Panc1 (cell line): ENCODE measurements at regions not wholly inside any gene's neighbourhood (a gene's known extent, or its start where the extent isn't known, plus 50 kb on each side); places are given as distances from the start of the nearest gene placed in this dataset.

Experiments used
- ATAC-seq: fragments of 200-7000 bp; cut with Tn5 transposase; 2 replicates; pipeline ENCODE4 v1.9.1; 2020; ENCODE audit warnings: mild to moderate bottlenecking, moderate library complexity
- BruUV-seq: library from RNA; stranded (reverse); fragments of 400-500 nt; replicated peaks from 2 replicates; lab custom pipeline; 2021; lab: Mats Ljungman, UMichigan
- CTCF ChIA-PET: fragments of 300-600 bp; sonication (Branson Sonifier 250); formaldehyde crosslinking; loops from one replicate; lab custom pipeline; 2022; ENCODE audit warnings: antibody characterized with exemption; lab: Charles Lee
- POLR2A ChIA-PET: fragments of 300-600 bp; sonication (Branson Sonifier 250); formaldehyde crosslinking; loops from one replicate; lab custom pipeline; 2022; ENCODE audit warnings: antibody characterized with exemption; lab: Charles Lee
- DNase-seq: peaks from one replicate; pipeline ENCODE4 v3.0.0-alpha.2; 2010; ENCODE audit warnings: low read depth, low spot score
- H3K27ac ChIP-seq: 2 replicates; pipeline ENCODE4 v1.5.1; 2011; ENCODE audit warnings: mild to moderate bottlenecking, low read length, inconsistent platforms
- H3K27me3 ChIP-seq: fragments of 200-500 bp; sonication (Bioruptor generic); 2 replicates; pipeline ENCODE4 v1.6.0; 2014; ENCODE audit warnings: low read length, inconsistent platforms; ENCODE audit not compliant: control insufficient read depth, insufficient read depth
- H3K36me3 ChIP-seq: fragments of 200-500 bp; sonication (Bioruptor generic); 2 replicates; pipeline ENCODE4 v1.5.1; 2014; ENCODE audit warnings: inconsistent platforms, mild to moderate bottlenecking, low read length, moderate library complexity; ENCODE audit not compliant: control insufficient read depth, insufficient read depth
- H3K4me1 ChIP-seq: 2 replicates; pipeline ENCODE4 v1.5.1; 2011; ENCODE audit warnings: inconsistent platforms, mild to moderate bottlenecking, low read length, moderate library complexity; ENCODE audit not compliant: control insufficient read depth, insufficient read depth
- H3K4me3 ChIP-seq, 2 experiments: 2 replicates each; pipeline ENCODE4 v1.5.1; 2011 to 2012; ENCODE audit warnings: low read depth in 2 of 2, low read length in 2 of 2, mild to moderate bottlenecking in 2 of 2, inconsistent platforms in 1 of 2, moderate library complexity in 1 of 2
- H3K9me3 ChIP-seq: fragments of 200-500 bp; sonication (Bioruptor generic); 2 replicates; pipeline ENCODE4 v1.5.1; 2014; ENCODE audit warnings: low read depth, mild to moderate bottlenecking, inconsistent platforms, low read length, moderate library complexity; ENCODE audit not compliant: control insufficient read depth, insufficient read depth
- POLR2AphosphoS5 ChIP-seq: IDR thresholded peaks from 2 replicates; pipeline ENCODE4 v1.6.1; 2012; ENCODE audit warnings: mild to moderate bottlenecking, low read depth, low read length, moderate library complexity
- SIN3A ChIP-seq: IDR thresholded peaks from 2 replicates; pipeline ENCODE4 v1.6.1; 2012; ENCODE audit warnings: low read depth, mild to moderate bottlenecking, low read length, moderate library complexity, borderline replicate concordance; ENCODE audit not compliant: insufficient read depth
- TCF7L2 ChIP-seq: IDR thresholded peaks from 2 replicates; pipeline ENCODE4 v1.6.1; 2011; ENCODE audit warnings: mild to moderate bottlenecking, low read depth, low read length, inconsistent platforms
- in situ Hi-C: cut with HindIII; loops from 2 replicates; pipeline ENCODE4 v1.10.0; 2016; ENCODE audit warnings: low sequenced_read_pairs, low pct_unique_long_range_greater_than_20kb
- intact Hi-C: fragments of 100-400 bp; cut with micrococcal nuclease; formaldehyde crosslinking; loops from one replicate; pipeline ENCODE4 v1.10.0; 2022; ENCODE audit not compliant: unreplicated experiment
- TF ChIP-seq, protein P1 (sequence below), 2 experiments: IDR thresholded peaks; 2 replicates each; pipeline ENCODE4 v1.6.1; 2011 to 2012; ENCODE audit warnings: low read depth in 2 of 2, control low read depth in 1 of 2, low read length in 1 of 2, mild to moderate bottlenecking in 1 of 2, moderate library complexity in 1 of 2; ENCODE audit not compliant: insufficient read depth in 1 of 2
- TF ChIP-seq, protein P2 (sequence below): fragments of 450-650 bp; IDR thresholded peaks from 2 replicates; pipeline ENCODE4 v1.5.1; 2017; ENCODE audit warnings: mild to moderate bottlenecking

DNA sequence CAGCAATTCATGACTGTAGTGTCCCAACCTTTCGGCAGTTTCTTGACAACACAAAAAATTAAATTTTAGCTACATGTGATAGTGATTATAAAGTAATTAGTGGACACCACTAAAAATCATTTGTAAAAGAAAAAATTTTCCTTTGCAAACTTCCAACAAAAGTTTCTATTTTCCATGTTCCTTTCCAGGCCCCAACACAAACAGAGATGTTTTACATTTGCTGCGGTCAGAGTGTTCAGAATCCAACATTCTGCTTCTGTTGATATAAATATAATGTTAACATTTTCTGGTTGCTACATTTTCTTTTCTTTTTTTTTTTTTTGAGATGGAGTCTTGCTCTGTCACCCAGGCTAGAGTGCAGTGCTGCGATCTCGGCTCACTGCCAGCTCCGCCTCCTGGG is 54.9 kb upstream of the WLS start:
- no peak for DNase-seq
- no peak for ATAC-seq
- Histone ChIP-seq H3K27ac (no peak overlapping the region), H3K4me1 (no peaks in the 10 kb centered on the region), H3K36me3 (no peaks in the 10 kb centered on the region), H3K27me3 (no peaks in the 10 kb centered on the region), H3K4me3 (no peak overlapping the region), H3K9me3 (no peaks in the 10 kb centered on the region)
- no peak for TF ChIP-seq POLR2AphosphoS5
- no peak for TF ChIP-seq SIN3A
- TF ChIP-seq TCF7L2: no peak
- TF ChIP-seq, protein P1, sequence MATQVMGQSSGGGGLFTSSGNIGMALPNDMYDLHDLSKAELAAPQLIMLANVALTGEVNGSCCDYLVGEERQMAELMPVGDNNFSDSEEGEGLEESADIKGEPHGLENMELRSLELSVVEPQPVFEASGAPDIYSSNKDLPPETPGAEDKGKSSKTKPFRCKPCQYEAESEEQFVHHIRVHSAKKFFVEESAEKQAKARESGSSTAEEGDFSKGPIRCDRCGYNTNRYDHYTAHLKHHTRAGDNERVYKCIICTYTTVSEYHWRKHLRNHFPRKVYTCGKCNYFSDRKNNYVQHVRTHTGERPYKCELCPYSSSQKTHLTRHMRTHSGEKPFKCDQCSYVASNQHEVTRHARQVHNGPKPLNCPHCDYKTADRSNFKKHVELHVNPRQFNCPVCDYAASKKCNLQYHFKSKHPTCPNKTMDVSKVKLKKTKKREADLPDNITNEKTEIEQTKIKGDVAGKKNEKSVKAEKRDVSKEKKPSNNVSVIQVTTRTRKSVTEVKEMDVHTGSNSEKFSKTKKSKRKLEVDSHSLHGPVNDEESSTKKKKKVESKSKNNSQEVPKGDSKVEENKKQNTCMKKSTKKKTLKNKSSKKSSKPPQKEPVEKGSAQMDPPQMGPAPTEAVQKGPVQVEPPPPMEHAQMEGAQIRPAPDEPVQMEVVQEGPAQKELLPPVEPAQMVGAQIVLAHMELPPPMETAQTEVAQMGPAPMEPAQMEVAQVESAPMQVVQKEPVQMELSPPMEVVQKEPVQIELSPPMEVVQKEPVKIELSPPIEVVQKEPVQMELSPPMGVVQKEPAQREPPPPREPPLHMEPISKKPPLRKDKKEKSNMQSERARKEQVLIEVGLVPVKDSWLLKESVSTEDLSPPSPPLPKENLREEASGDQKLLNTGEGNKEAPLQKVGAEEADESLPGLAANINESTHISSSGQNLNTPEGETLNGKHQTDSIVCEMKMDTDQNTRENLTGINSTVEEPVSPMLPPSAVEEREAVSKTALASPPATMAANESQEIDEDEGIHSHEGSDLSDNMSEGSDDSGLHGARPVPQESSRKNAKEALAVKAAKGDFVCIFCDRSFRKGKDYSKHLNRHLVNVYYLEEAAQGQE (IDR thresholded peaks at IDR 0.05; ENCODE audit: insufficient read depth in 1 of 2, low read depth in 2 of 2, low read length in 1 of 2): no peak
- TF ChIP-seq, protein P2, sequence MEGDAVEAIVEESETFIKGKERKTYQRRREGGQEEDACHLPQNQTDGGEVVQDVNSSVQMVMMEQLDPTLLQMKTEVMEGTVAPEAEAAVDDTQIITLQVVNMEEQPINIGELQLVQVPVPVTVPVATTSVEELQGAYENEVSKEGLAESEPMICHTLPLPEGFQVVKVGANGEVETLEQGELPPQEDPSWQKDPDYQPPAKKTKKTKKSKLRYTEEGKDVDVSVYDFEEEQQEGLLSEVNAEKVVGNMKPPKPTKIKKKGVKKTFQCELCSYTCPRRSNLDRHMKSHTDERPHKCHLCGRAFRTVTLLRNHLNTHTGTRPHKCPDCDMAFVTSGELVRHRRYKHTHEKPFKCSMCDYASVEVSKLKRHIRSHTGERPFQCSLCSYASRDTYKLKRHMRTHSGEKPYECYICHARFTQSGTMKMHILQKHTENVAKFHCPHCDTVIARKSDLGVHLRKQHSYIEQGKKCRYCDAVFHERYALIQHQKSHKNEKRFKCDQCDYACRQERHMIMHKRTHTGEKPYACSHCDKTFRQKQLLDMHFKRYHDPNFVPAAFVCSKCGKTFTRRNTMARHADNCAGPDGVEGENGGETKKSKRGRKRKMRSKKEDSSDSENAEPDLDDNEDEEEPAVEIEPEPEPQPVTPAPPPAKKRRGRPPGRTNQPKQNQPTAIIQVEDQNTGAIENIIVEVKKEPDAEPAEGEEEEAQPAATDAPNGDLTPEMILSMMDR: no peak
- POLR2A ChIA-PET: no interaction called here
- intact Hi-C loops: no loop called here
- no TSS peak for BruUV-seq
- in situ Hi-C loops: no loop called here
- CTCF ChIA-PET: interaction anchor here (0.7 kb wide), 1 partner anchor 133 kb away, joined by 6 read pairs; no protein-coding TSS in a partner anchor

DNA sequence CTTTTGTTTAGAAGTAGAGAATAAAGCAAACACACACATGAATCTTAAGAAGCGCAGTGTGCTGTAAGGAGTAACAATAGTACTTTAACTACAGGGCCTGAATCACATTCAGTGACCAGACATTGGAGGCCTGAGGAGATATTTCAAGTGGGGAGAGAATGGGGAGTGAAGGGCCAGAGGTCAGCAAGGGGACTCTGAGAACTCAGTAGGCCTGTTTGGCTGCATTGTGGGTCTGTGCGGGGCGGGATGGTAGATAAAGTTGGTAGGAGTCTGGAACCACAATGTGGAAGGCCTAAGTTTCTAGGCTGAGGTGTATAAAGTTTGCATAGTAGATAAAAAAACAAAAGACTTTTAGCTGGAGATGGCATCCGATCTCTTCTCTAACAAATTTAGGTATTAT is 52.7 kb upstream of the WLS start:
- ATAC-seq (no peak), DNase-seq (no peak)
- Histone ChIP-seq H3K4me1 (no peaks in the 10 kb centered on the region), H3K9me3 (no peaks in the 10 kb centered on the region), H3K27ac (no peak overlapping the region), H3K36me3 (no peaks in the 10 kb centered on the region), H3K4me3 (no peak overlapping the region), H3K27me3 (no peaks in the 10 kb centered on the region)
- intact Hi-C loops (no loop called here), in situ Hi-C loops (no loop called here)
- CTCF ChIA-PET: no interaction called here
- POLR2A ChIA-PET: no interaction called here
- TF ChIP-seq TCF7L2 (no peak), SIN3A (no peak), POLR2AphosphoS5 (no peak)
- TF ChIP-seq, protein P1 (IDR thresholded peaks at IDR 0.05; ENCODE audit: insufficient read depth in 1 of 2, low read depth in 2 of 2, low read length in 1 of 2): no peak
- TF ChIP-seq, protein P2: no peak
- BruUV-seq: no TSS peak
